MM.1S (cell line): ENCODE measurements at regions not wholly inside any gene's neighbourhood (a gene's known extent, or its start where the extent isn't known, plus 50 kb on each side); places are given as distances from the start of the nearest gene placed in this dataset.
"Not testable (repeated sequence)": the region's sequence is repeated elsewhere in the genome, so short reads cannot be mapped to it uniquely, and the experiment has no call there.

Experiments
- DNase-seq: peaks from one replicate; pipeline ENCODE4 v3.0.0-alpha.2; 2015
- H2AFZ ChIP-seq: fragments of 300-600 bp; sonication (generic); 2 replicates; pipeline ENCODE4 v1.6.0; 2016; ENCODE audit warnings: antibody characterized with exemption, low read length
- H3F3A ChIP-seq: fragments of 300-600 bp; sonication (generic); 2 replicates; pipeline ENCODE4 v1.6.1; 2016; ENCODE audit warnings: mild to moderate bottlenecking, antibody characterized with exemption, low read length, moderate library complexity, mixed read lengths; ENCODE audit not compliant: insufficient read depth
- H3K27ac ChIP-seq: fragments of 300-600 bp; sonication (generic); 2 replicates; pipeline ENCODE4 v1.5.1; 2016; ENCODE audit warnings: mild to moderate bottlenecking, low read length
- H3K27me3 ChIP-seq: fragments of 300-600 bp; sonication (generic); replicated peaks from 2 replicates; pipeline ENCODE4 v1.6.0; 2016; ENCODE audit warnings: low read length; ENCODE audit not compliant: insufficient read depth
- H3K36me3 ChIP-seq: fragments of 300-600 bp; sonication (generic); replicated peaks from 2 replicates; pipeline ENCODE4 v1.6.1; 2016; ENCODE audit warnings: mild to moderate bottlenecking, low read length, mixed read lengths; ENCODE audit not compliant: insufficient read depth
- H3K4me1 ChIP-seq: fragments of 300-600 bp; sonication (generic); 2 replicates; pipeline ENCODE4 v1.6.1; 2016; ENCODE audit warnings: low read length, mixed read lengths
- H3K4me2 ChIP-seq: fragments of 300-600 bp; sonication (generic); 2 replicates; pipeline ENCODE4 v1.6.0; 2016; ENCODE audit warnings: low read depth, low read length
- H3K4me3 ChIP-seq: fragments of 300-600 bp; sonication (generic); 2 replicates; pipeline ENCODE4 v1.5.1; 2016; ENCODE audit warnings: low read length, mixed read lengths
- H3K79me2 ChIP-seq: fragments of 300-600 bp; sonication (generic); 2 replicates; pipeline ENCODE4 v1.6.1; 2016; ENCODE audit warnings: mixed run types, low read length, mixed read lengths
- H3K9ac ChIP-seq: fragments of 300-600 bp; sonication (generic); 2 replicates; pipeline ENCODE4 v1.6.1; 2016; ENCODE audit warnings: low read length, mixed read lengths
- H3K9me2 ChIP-seq: fragments of 300-600 bp; sonication (generic); replicated peaks from 2 replicates; pipeline ENCODE4 v1.6.1; 2016; ENCODE audit warnings: mild to moderate bottlenecking, low read length, mixed read lengths; ENCODE audit not compliant: insufficient read depth
- H3K9me3 ChIP-seq: fragments of 300-600 bp; sonication (generic); replicated peaks from 2 replicates; pipeline ENCODE4 v1.6.1; 2016; ENCODE audit warnings: mild to moderate bottlenecking, low read length, mixed read lengths; ENCODE audit not compliant: insufficient read depth
- H4K20me1 ChIP-seq: fragments of 300-600 bp; sonication (generic); 2 replicates; pipeline ENCODE4 v1.6.1; 2016; ENCODE audit warnings: mild to moderate bottlenecking, low read length, moderate library complexity, mixed read lengths; ENCODE audit not compliant: insufficient read depth
- CTCF ChIP-seq: fragments of 300-600 bp; sonication (generic); IDR thresholded peaks from 2 replicates; pipeline ENCODE4 v1.5.1; 2016; ENCODE audit warnings: antibody characterized with exemption, low read length, mixed read lengths
- EZH2 ChIP-seq: fragments of 300-600 bp; sonication (generic); optimal IDR thresholded peaks from 2 replicates; pipeline ENCODE3; 2017; ENCODE audit warnings: low read depth, mild to moderate bottlenecking, antibody characterized with exemption, low read length, mixed read lengths
- EZH2phosphoT487 ChIP-seq: fragments of 300-600 bp; sonication (generic); IDR thresholded peaks from 2 replicates; pipeline ENCODE4 v1.6.1; 2018; ENCODE audit warnings: antibody characterized with exemption, low read length

- Histone ChIP-seq H3K9me2 (no peaks in the 10 kb centered on the region), H3K36me3 (no peaks in the 10 kb centered on the region)
Measured at GRCh38 chr4:81785338-81785737, 313.6 kb upstream of the RASGEF1B start.

GRCh38 chr4:81783558-81783957 lies 311.9 kb upstream of the RASGEF1B start:
- Histone ChIP-seq H3K79me2 (no peaks in the 10 kb centered on the region), H3K9me3 (no peaks in the 10 kb centered on the region), H3K4me1 (peaks cover 8% of the 10 kb centered on the region), H3K27ac (no peak overlapping the region), H3K27me3 (no peaks in the 10 kb centered on the region), H3K9me2 (no peaks in the 10 kb centered on the region), H3K4me2 (no peak overlapping the region), H3F3A (no peaks in the 10 kb centered on the region), H2AFZ (no peak overlapping the region), H4K20me1 (no peaks in the 10 kb centered on the region), H3K36me3 (no peaks in the 10 kb centered on the region), H3K9ac (no peak overlapping the region), H3K4me3 (no peak overlapping the region)
- DNase-seq = no peak
- TF ChIP-seq EZH2phosphoT487 (no peak), EZH2 (no peak), CTCF (no peak)

More at GRCh38 chr4:81785338-81785737, 313.6 kb upstream of the RASGEF1B start:
- Histone ChIP-seq H3K4me3 (no peak overlapping the region), H3K4me2 (no peak overlapping the region), H2AFZ (no peak overlapping the region), H3K79me2 (no peaks in the 10 kb centered on the region), H3K27ac (no peak overlapping the region), H3K9me3 (no peaks in the 10 kb centered on the region), H3K4me1 (peaks cover 8% of the 10 kb centered on the region), H3K27me3 (no peaks in the 10 kb centered on the region), H3F3A (no peaks in the 10 kb centered on the region), H4K20me1 (no peaks in the 10 kb centered on the region), H3K9ac (no peak overlapping the region)
- TF ChIP-seq CTCF (no peak), EZH2phosphoT487 (no peak), EZH2 (no peak)
- DNase-seq = no peak

GRCh38 chr4:81781799-81782198 lies 310.1 kb upstream of the RASGEF1B start:
- Histone ChIP-seq H3K79me2 (no peaks in the 10 kb centered on the region), H3K36me3 (no peaks in the 10 kb centered on the region), H3K9me2 (no peaks in the 10 kb centered on the region), H3K9ac (no peak overlapping the region), H3K4me3 (no peak overlapping the region), H3K27ac (no peak overlapping the region), H3K4me2 (no peak overlapping the region), H3F3A (no peaks in the 10 kb centered on the region), H2AFZ (no peak overlapping the region), H3K9me3 (no peaks in the 10 kb centered on the region), H4K20me1 (no peaks in the 10 kb centered on the region), H3K4me1 (peaks cover 6% of the 10 kb centered on the region), H3K27me3 (no peaks in the 10 kb centered on the region)
- TF ChIP-seq CTCF (no peak), EZH2 (no peak)
- no peak for DNase-seq

GRCh38 chr4:81777718-81778117 lies 306.0 kb upstream of the RASGEF1B start:
- H3K79me2 ChIP-seq = not testable (repeated sequence)

More at GRCh38 chr4:81777718-81778117, 306.0 kb upstream of the RASGEF1B start:
- not testable (repeated sequence) for H3K4me2 ChIP-seq, H3K9me3 ChIP-seq, H3K4me1 ChIP-seq, H3K27ac ChIP-seq, H3K9me2 ChIP-seq, H3F3A ChIP-seq, H3K9ac ChIP-seq, H4K20me1 ChIP-seq, H2AFZ ChIP-seq, H3K36me3 ChIP-seq, H3K4me3 ChIP-seq, DNase-seq, H3K27me3 ChIP-seq
